HepG2 (cell line): ENCODE measurements at regions not wholly inside any gene's neighbourhood (a gene's known extent, or its start where the extent isn't known, plus 50 kb on each side); places are given as distances from the start of the nearest gene placed in this dataset.

ENCODE experiments used
- ATAC-seq: fragments of 200-7000 bp; cut with Tn5 transposase; 3 replicates; pipeline ENCODE4 v1.9.1; 2020; ENCODE audit warnings: mild to moderate bottlenecking, moderate library complexity
- BruUV-seq: library from RNA; stranded (reverse); fragments of 400-500 nt; replicated peaks from 2 replicates; lab custom pipeline; 2021; lab: Mats Ljungman, UMichigan
- CTCF ChIA-PET: fragments of 300-600 bp; formaldehyde crosslinking; extraction: SDS; loops from one replicate; lab custom pipeline; 2021; ENCODE audit warnings: low total read pairs, inconsistent platforms, low intra/inter-chr PET ratio; lab: Yijun Ruan, JAX
- POLR2A ChIA-PET: fragments of 350-600 bp; sonication (Branson Sonifier 250); formaldehyde crosslinking; loops from one replicate; lab custom pipeline; 2020; ENCODE audit warnings: antibody characterized with exemption, inconsistent platforms; lab: Yijun Ruan, JAX
- DNase-seq: peaks from one replicate; pipeline ENCODE4 v3.0.0-alpha.2; 2015; ENCODE audit warnings: low spot score
- FAIRE-seq: peaks from 3 replicates; lab custom pipeline; 2011; peaks lifted over from hg19 to GRCh38; lab: Jason Lieb, UNC
- H2AFZ ChIP-seq: one replicate; pipeline ENCODE4 v1.6.1; 2011; ENCODE audit warnings: low read length, inconsistent platforms
- H3K27ac ChIP-seq: fragments of 300-600 bp; 3 replicates; pipeline ENCODE4 v1.8.0; 2011; ENCODE audit warnings: mixed run types, mild to moderate bottlenecking, mixed read lengths, low read length, inconsistent platforms; ENCODE audit not compliant: insufficient read depth; ENCODE audit errors: extremely low read length
- H3K27me3 ChIP-seq, 2 experiments: fragments of 200-600 bp in 1 of 2; 2 replicates in 1 of 2; 3 replicates in 1 of 2; pipeline versions ENCODE4 v1.6.0 to v1.8.0; 2011; ENCODE audit warnings: low read length in 2 of 2, mild to moderate bottlenecking in 2 of 2, moderate library complexity in 2 of 2, inconsistent platforms in 1 of 2; ENCODE audit not compliant: insufficient read depth in 2 of 2, control insufficient read depth in 1 of 2
- H3K36me3 ChIP-seq, 2 experiments: fragments of 200-600 bp in 1 of 2; replicated peaks in 1 of 2; 2 replicates in 1 of 2; 3 replicates in 1 of 2; pipeline versions ENCODE4 v1.5.1 to v1.8.0; 2011; ENCODE audit warnings: low read length in 2 of 2, inconsistent platforms in 1 of 2; ENCODE audit not compliant: insufficient read depth in 2 of 2, control insufficient read depth in 1 of 2
- H3K4me1 ChIP-seq: 2 replicates; pipeline ENCODE4 v1.5.1; 2012; ENCODE audit warnings: low read length, inconsistent platforms; ENCODE audit not compliant: insufficient read depth
- H3K4me2 ChIP-seq: 2 replicates; pipeline ENCODE4 v1.6.0; 2011; ENCODE audit warnings: low read depth, low read length, inconsistent platforms
- H3K4me3 ChIP-seq, 3 experiments: fragments of 200-600 bp in 1 of 3; sonication (generic), shearing (Covaris generic) in 1 of 3; replicated peaks in 1 of 3; 2 replicates each; pipeline ENCODE4 v1.5.1; 2011 to 2016; ENCODE audit warnings: low read length in 3 of 3, inconsistent platforms in 2 of 3, low read depth in 2 of 3, mild to moderate bottlenecking in 2 of 3, control low read depth in 1 of 3, mixed read lengths in 1 of 3; ENCODE audit not compliant: insufficient read depth in 1 of 3
- H3K79me2 ChIP-seq: one replicate; pipeline ENCODE4 v1.6.1; 2011; ENCODE audit warnings: low read length, inconsistent platforms; ENCODE audit not compliant: insufficient read depth
- H3K9ac ChIP-seq: 2 replicates; pipeline ENCODE4 v1.6.0; 2011; ENCODE audit warnings: mild to moderate bottlenecking, low read depth, low read length, inconsistent platforms; ENCODE audit not compliant: insufficient read depth
- H3K9me3 ChIP-seq: 2 replicates; pipeline ENCODE4 v1.5.1; 2012; ENCODE audit warnings: mild to moderate bottlenecking, low read length
- H4K20me1 ChIP-seq: 2 replicates; pipeline ENCODE4 v1.6.0; 2011; ENCODE audit warnings: inconsistent platforms, mild to moderate bottlenecking, low read length, moderate library complexity; ENCODE audit not compliant: insufficient read depth
- HNF4G ChIP-seq, 2 experiments: sonication (generic) in 1 of 2; formaldehyde crosslinking in 1 of 2; IDR thresholded peaks; 2 replicates each; pipeline versions ENCODE4 v1.4.0 to v1.6.1; 2011 to 2020; ENCODE audit warnings: borderline replicate concordance in 2 of 2, low read depth in 2 of 2, mild to moderate bottlenecking in 2 of 2, low read length in 1 of 2, missing genetic modification reagents in 1 of 2, moderate library complexity in 1 of 2
- MAX ChIP-seq: IDR thresholded peaks from 2 replicates; pipeline ENCODE4 v1.6.1; 2012; ENCODE audit warnings: inconsistent platforms
- MIXL1 ChIP-seq: IDR thresholded peaks from 2 replicates; pipeline ENCODE4 v1.6.1; 2016
- MTF2 ChIP-seq: sonication (generic); formaldehyde crosslinking; IDR thresholded peaks from 2 replicates; pipeline ENCODE4 v1.5.0; 2020; ENCODE audit warnings: missing genetic modification reagents, borderline replicate concordance
- NFKBIZ ChIP-seq: IDR thresholded peaks from 2 replicates; pipeline ENCODE4 v1.6.1; 2018; ENCODE audit warnings: missing genetic modification reagents, missing compliant biosample characterization
- RNF2 ChIP-seq: fragments of 450-650 bp; conservative IDR thresholded peaks from 2 replicates; pipeline ENCODE4 v1.6.1; 2016; ENCODE audit warnings: low read depth
- SAP130 ChIP-seq: IDR thresholded peaks from 2 replicates; pipeline ENCODE4 v1.6.1; 2016; ENCODE audit warnings: low read depth
- SNRNP70 ChIP-seq: fragments of 200-400 bp; formaldehyde crosslinking; IDR thresholded peaks from 2 replicates; pipeline ENCODE4 v1.6.1; 2017; ENCODE audit warnings: mild to moderate bottlenecking, low read depth, low read length, moderate library complexity
- TFAP4 ChIP-seq: sonication (generic); IDR thresholded peaks from 2 replicates; pipeline ENCODE4 v1.6.1; 2016; ENCODE audit warnings: low read depth, borderline replicate concordance
- ZBTB14 ChIP-seq: sonication (generic); formaldehyde crosslinking; IDR thresholded peaks from 2 replicates; pipeline ENCODE4 v1.4.0; 2020; ENCODE audit warnings: missing genetic modification reagents
- ZFP91 ChIP-seq: sonication (generic); formaldehyde crosslinking; IDR thresholded peaks from 2 replicates; pipeline ENCODE4 v1.9.0; 2022; ENCODE audit warnings: missing genetic modification reagents, mild to moderate bottlenecking, borderline replicate concordance
- ZNF383 ChIP-seq: sonication (generic); formaldehyde crosslinking; IDR thresholded peaks from 2 replicates; pipeline ENCODE4 v1.4.0; 2020; ENCODE audit warnings: missing genetic modification reagents, mild to moderate bottlenecking, borderline replicate concordance
- ZNF562 ChIP-seq: sonication (generic); formaldehyde crosslinking; IDR thresholded peaks from 2 replicates; pipeline ENCODE4 v1.8.0; 2022; ENCODE audit warnings: missing genetic modification reagents, borderline replicate concordance
- ZNF687 ChIP-seq: sonication (generic); formaldehyde crosslinking; IDR thresholded peaks from 2 replicates; pipeline ENCODE4 v1.5.1; 2020; ENCODE audit warnings: mild to moderate bottlenecking, missing genetic modification reagents, moderate library complexity
- WGBS: methylation state at CpG from one replicate; pipeline ENCODE4 v1.1.6; 2017; ENCODE audit warnings: low lambda C conversion rate; 5-methylcytosine and 5-hydroxymethylcytosine counted together
- in situ Hi-C: cut with HindIII; loops from 2 replicates; pipeline ENCODE4 v1.10.0; 2017; ENCODE audit warnings: low pct_unique_long_range_greater_than_20kb; ENCODE audit not compliant: extremely low pct_ligation_motif_present
- intact Hi-C: fragments of 100-400 bp; cut with micrococcal nuclease; formaldehyde crosslinking; loops from one replicate; pipeline ENCODE4 v1.10.0; 2022; ENCODE audit not compliant: unreplicated experiment

GRCh38 chr9:129436751-129437625, 183.9 kb downstream of the C9orf50 start:
- Histone ChIP-seq H3K4me1 (peaks cover 27% of the 10 kb centered on the region), H3K9me3 (no peaks in the 10 kb centered on the region), H3K79me2 (no peaks in the 10 kb centered on the region), H3K36me3 (no peaks in the 10 kb centered on the region), H3K27me3 (peaks cover 9 to 55% of the 10 kb centered on the region in 2 experiments; a peak in 4 of 5 replicates), H4K20me1 (no peaks in the 10 kb centered on the region), H3K4me3 (peak overlapping the region; percentile 6 to 57 (median 31); a peak in 5 of 6 replicates), H3K4me2 (peak overlapping the region; percentile 67), H3K27ac (no peak overlapping the region), H3K9ac (no peak overlapping the region), H2AFZ (no peak overlapping the region)
- ChIA-PET CTCF (no interaction called here), POLR2A (interaction anchor here (0.6 to 0.9 kb wide), 2 partner anchors 21 to 48 kb away, joined by 3 read pairs; no protein-coding TSS in a partner anchor)
- in situ Hi-C loops (no loop called here), intact Hi-C loops (no loop called here)
- DNase-seq, result no peak
- no TSS peak for BruUV-seq
- ATAC-seq, result peak; percentile 27
- WGBS, result 49% methylated on average over 73 of the region's 78 CpGs
- no peak for FAIRE-seq
- TF ChIP-seq HNF4G (IDR thresholded peaks at IDR 0.05; ENCODE audit: borderline replicate concordance, low read depth, low read length), result no peak
- no peak for TF ChIP-seq HNF4G (CRISPR knock-in tag; IDR thresholded peaks at IDR 0.05; ENCODE audit: borderline replicate concordance, low read depth)
- TF ChIP-seq MIXL1, result no peak
- TF ChIP-seq SNRNP70, result no peak
- no peak for TF ChIP-seq NFKBIZ
- peak; percentile 64; the same call in 1 of the 2 replicates for TF ChIP-seq ZFP91 (CRISPR knock-in tag)
- TF ChIP-seq ZBTB14 (CRISPR knock-in tag), result peak; percentile 47; the same call in 1 of the 2 replicates
- TF ChIP-seq ZNF687 (CRISPR knock-in tag), result peak; percentile 49
- peak; percentile 32; the same call in 1 of the 2 replicates for TF ChIP-seq SAP130
- TF ChIP-seq MTF2 (CRISPR knock-in tag), result 0 out of 2 replicates have a peak, but pooled peaks have one; percentile 6
- TF ChIP-seq RNF2, result peak; percentile 57; the same call in 1 of the 2 replicates
- TF ChIP-seq TFAP4, result no peak
- no peak for TF ChIP-seq ZNF383 (CRISPR knock-in tag)
- TF ChIP-seq MAX, result 0 out of 2 replicates have a peak, but pooled peaks have one; percentile 31
- TF ChIP-seq ZNF562 (CRISPR knock-in tag), result no peak
